NCI-H748 treated with DMSO at 0.1 percent for 48 hours (cell line): ENCODE measurements at regions not wholly inside any gene's neighbourhood (a gene's known extent, or its start where the extent isn't known, plus 50 kb on each side); places are given as distances from the start of the nearest gene placed in this dataset.

Experiments
- DNase-seq: peaks from one replicate; lab custom pipeline; 2025; lab: John Stamatoyannopoulos, UW

DNA sequence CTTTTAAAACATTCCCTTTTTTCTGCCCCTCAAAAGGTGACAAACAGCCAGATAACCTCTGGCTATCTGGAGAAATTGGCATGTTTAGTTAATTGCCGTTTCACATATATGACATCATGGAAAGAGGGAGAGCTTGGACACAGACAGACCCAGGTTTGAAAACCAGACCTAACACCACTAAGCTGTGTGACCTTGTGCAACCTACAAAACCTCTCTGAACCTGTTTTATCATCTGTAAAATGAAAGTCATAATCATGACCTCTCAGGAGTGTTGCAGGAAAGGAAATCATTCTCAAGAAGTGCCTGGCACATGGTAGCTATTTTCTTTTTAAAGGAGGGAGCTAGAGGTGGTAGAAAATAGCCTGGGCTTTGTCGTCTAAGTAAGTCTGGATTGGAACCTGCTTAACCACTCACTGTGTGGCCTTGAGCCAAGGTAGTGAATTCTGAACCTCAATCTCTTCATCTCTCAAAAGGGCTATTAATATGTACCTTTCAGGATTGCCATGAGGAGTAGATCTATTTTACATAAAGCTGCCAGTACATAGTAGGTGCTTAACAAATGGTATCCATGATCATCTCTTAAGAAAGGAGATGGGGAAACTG lies 363.5 kb downstream of the BCOR start:
- DNase-seq: no peak

DNA sequence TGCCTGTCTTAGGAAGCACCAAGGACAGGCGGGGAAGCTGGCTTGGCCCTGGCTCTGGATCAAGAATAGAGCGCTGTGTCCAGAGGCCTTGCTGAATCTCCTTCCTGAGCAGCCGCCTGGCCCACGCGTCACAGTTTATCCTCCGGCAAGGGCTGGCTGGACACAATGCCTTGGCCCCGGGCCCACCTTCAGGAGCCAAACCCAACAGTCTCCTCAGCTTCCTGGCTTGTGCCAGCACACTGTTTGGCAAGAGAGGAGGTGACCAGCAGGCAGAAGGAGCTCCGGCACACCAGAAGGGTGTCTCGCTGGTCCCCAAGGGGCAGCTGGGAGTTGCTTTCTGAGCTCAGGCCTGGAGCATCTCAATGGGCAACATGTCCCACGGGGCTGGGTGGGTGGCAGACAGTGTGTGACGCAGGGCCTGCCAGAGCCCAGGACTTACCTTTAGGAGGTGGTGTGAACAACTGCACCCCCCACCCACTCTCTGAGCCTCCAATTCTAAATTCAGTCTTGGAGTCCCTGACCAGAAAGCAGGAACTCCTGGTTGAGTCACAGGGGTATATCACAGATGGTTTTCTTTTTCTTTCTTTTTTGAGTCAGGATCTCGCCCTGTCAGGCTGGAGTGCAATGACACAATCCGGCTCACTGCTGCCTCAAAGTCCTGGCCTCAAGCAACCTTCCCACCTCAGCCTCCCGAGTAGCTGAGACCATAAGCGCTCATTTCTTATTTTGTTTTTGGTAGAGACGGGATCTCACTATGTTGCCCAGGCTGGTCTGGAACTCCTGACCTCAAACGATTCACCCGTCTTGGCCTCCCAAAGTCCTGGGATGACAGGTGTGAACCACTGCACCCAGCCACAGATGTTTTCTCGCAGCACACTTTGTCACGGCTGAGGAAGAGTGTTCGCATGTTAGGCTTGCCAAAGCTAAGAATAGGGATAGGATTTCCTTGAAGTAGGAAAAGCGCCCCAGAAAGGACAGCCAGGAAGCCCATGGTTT lies 361.2 kb downstream of the BCOR start:
- DNase-seq: no peak

DNA sequence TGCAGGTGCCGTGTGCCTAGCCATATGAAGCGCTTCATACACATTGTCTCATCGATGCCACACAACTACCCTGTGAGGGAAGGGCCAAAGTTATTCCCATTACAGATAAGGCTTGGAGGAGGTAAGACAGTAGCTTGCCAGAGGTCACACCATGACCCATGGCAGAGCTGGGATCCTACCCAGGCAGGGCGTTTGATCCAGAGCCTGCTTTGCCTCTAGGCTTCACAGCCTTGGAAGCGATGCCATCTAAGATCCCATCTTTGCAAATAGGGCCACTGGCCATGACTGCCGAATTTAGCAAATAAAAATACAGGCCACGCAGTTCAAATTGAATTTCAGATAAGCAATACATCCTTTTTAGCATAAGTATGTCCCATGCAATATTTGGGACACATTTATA lies 358.2 kb downstream of the BCOR start:
- no peak for DNase-seq

DNA sequence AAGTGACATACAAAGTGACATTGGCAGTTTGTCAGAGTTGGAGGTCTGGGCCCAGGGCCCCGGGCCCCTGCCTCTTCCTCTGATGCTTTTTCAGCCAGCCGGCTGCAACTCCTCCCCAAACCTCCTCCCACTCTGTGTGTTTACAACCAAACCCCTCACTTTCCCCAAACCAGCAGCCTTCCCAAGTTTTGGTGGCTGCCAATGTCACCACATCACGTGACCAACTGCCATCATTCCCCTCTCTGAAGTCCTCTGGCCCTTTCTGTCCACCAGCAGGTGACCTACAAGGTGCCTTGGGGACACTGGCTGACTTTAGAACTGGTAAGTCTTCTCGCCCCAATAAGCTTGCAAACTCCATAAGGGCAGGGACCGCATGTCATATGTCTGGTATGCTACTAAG lies 357.7 kb downstream of the BCOR start:
- DNase-seq: no peak

DNA sequence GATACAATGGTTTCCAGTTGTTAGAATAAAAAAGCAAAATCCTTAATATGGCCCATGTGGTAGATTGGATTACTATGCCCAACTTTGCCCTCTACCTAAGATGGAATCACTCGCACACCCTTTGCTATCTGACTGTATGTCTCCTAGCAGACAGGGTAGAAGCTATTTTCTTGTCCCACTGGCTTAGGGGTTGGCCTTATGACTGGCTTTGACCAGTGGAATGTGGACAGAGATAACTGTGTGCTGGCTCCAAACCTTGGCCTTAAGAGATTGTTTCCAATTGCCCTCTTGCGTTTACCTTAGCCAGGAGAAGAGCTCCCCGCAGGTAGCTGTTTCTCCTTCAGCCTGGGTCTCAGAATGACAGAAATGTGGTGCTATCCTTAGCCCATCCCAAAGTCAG lies 355.9 kb downstream of the BCOR start:
- no peak for DNase-seq

DNA sequence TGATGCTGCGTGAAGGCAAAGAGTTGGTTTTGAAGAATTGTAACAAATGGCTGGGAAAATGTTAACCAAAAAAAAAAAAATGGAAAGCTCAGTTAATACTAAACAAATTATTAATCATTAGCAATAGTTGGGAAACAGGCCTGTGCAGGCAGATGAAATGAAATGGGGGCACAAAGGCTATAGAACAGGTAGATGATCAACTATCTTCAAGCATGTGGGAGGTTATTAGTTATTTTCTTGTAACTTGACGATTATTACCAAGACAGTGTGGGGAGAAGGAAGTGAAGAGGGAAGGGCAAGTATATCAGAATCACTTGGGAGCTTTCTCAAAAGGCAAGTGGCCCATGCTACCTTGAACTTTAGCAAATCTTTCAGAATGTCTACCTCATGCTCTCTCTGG lies 351.9 kb downstream of the BCOR start:
- DNase-seq: no peak

DNA sequence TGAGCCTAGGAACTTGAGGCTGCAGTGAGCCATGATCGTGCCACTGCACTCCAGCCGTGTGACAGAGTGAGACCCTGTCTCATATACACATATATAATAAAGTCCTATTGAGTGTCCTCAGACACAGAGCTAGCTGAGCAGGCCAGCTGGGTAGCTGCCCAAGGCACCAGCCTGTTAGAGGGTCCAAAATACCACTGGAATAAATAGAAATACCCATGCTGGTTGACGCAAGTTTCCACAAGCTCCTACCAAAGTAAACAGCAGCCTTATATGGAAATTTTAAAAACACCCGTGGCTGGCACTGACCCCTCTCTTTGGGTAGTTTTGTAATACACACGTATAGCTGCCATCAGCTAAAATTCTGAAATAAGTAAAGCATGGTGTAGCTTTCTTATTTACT lies 348.6 kb downstream of the BCOR start:
- DNase-seq: no peak

DNA sequence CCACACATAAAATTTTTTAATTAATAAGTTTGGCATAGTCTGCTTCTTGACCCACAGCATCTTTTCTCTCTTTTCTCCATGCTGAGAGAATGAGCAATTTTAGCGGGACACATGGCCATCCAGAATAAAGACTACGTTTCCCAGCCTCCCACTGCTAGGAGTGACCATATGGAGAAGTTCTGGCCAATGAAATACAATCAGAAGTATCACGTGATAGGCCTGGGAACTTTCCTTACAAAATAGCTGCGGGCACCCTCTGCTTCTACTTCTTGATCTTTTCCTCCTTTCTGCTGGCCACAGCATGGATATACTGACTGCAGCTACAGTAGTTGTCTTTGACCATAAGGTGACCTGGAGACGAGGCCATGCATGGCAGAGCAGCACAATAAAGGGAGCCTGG lies 348.0 kb downstream of the BCOR start:
- no peak for DNase-seq

DNA sequence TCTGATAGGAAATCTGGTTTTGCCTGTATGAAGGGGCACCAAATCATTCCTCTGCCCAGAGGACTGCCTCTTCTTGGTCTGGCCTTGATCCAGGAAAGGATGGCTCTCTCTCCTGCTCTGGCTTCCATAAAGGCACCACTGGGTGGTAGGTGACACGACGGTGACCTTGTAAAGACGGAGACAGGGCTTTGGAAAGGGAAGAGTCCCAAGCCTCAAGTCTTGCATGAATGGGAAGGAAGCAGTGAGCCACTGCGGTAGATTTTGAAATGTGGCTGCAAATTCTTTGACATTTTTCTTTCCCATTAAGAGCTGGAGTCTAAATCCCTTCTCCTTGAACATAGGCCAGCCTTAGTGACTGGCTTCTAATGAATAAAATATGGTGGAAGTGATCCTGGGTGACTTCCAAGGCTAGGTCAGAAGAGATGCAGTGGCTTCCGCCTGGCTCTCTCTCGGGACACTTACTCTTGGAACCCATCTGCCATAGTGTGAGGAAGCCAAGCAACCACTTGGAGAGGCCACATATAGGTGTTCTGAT lies 347.4 kb downstream of the BCOR start:
- no peak for DNase-seq

DNA sequence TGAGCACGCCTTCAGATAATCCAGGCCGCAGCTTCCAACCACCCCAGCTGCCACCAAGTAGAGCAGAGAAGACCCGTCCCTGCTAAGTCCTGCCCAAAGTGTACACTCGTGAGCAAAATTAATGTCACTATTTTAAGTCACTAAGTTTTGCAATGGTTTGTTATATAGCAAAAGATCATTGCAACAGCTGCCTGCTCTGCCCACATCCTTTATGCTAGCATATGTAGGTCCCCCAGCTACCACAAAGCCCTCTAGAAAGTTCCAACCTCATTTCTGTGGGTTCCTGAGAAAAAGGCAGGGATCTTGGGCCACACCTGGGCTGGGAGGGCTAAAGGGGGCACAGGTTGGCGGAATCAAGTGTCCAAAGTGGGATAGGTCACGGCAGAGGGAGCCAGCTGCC lies 346.9 kb downstream of the BCOR start:
- no peak for DNase-seq

DNA sequence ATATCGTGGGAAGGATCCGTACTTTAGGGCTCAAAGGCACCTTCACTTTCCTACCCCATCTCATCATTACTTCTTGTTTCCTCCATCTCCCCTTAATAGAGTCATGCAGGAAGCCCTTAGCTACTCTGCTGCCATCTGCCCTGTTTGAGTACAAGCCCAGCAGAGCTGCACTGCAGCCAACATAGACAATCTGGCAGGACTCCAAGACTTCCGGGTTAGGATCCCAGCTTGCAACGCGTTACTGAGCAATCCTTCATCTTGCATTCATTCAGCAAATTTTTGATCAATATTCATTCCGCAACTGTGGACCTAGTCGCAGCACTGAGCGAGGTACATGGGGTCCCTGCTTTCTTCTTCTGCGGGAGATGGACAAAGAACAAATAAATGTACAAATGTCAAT lies 344.9 kb downstream of the BCOR start:
- no peak for DNase-seq

DNA sequence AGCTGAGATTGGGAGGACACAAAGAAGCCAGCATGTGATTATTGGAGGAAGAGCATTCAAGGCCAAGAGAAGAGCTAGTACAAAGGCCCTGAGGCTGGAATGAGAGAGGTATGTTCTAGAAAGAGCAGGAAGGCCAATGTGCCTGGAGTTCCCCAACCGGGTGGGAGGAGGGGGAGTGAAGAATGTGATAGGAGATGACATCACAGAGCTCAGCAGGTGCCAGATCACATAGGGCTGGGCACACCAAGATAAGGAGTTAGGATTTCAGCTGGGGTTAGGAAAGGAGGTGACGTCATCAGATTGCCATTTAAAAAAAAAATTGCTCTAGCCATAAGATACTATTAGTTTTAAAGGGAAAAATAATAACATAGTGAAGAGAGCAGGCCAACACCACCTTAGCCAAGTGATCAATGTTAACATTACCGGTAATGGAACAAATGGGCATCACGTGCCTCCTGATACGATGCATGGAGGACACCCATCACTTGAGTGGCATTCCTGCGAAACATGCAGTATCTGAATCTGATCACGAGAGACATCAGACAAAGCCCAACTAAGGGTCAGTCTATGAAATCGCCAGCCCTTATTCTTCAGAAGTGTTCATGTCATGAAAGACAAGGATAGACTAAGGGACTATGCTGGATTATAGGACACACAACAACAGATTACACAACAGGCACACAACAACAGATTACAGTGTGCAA lies 344.3 kb downstream of the BCOR start:
- no peak for DNase-seq

DNA sequence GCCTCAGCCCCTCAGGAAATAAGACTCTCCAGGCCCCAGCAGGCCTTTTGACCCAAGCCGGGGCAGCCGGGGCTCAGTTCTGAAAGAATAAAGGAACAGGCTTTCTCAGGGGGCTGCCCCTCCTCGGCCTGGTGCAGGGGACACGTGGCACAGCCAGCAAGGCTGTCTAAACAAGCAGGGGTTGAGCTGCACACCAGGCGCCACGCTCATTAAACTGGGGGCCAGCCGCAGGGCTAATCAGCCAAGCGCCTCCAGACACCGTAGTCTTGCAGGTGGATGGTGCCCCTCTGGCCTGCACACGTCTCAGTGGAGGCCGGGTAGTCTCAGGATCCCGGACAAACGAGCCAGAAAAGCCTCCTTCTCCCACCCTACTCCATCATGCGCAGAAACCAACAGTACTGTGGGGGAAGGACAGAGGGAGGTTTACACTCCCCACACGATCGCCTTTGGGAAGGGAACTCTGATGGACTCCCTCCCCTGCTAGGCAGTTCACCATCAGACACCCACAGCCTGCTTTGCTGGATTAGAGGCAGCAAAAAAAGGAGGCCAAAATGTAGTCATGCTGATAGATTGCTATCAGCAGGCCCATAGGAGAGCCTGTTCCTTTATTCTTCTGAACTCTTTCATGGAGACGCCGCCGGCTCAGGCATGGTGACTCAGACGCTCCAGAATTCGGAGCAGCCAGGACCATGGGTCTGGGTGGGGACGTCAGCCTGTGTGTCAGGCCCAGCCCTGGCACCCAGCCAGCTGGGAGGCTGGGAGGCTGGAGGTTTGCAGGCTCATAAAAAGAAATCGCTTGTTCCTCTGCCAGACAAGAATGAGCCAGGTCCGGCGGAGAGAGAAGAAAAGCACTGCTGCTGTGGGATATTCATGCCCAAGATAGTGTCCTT lies 342.4 kb downstream of the BCOR start:
- DNase-seq: no peak

DNA sequence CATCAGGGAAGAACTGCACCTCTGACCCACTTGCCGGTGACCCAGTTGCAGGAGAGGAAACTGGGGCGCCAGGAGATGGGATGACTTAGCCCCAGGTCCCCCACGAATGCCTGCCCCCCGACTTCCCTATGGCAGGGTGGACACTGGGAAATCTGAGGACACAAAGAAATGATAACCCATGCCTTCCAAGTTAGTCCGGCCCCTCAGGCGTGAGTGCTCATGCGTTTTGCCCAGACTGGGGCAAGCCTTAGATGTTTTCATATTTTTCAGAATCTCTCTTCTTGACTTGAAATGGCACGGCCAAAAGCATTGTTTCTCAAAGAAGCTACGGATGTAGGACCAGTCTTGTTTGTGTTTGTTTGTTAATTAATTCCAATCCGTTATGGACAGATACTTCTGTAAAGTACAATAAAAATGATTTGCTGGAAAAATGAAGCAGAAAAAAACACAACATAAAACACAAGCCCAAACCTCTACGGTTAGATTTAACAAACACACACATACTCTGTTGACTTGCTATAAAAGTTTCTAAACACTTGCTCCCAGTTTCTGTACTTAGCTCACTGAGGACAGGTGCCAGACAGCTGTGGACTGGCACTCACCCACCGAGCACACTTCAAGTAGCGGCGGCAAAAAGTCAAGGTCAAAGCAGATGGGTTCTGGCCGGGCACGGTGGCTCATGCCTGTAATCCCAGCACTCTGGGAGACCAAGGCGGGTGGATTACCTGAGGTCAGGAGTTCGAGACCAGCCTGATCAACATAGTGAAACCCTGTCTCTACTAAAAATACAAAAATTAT lies 341.5 kb downstream of the BCOR start:
- no peak for DNase-seq

DNA sequence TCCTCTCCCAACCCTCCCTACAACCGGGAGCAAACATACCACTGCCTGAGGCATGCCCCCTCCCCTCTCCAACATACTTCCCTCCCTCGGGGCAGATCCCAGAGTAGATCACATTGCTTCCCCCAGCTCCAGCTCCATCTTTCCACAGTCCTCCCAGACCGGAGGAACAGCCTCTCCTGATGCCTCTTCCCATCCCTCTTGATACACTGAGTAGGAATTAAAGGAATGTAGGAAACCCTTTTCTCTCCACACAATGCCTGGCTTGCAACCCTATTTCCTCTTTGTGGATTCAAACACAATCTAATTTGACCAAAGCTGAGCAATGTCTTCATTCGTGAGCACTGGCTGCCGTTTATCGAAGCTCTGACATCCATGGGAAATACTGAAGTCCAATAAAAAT lies 339.8 kb downstream of the BCOR start:
- DNase-seq: no peak

DNA sequence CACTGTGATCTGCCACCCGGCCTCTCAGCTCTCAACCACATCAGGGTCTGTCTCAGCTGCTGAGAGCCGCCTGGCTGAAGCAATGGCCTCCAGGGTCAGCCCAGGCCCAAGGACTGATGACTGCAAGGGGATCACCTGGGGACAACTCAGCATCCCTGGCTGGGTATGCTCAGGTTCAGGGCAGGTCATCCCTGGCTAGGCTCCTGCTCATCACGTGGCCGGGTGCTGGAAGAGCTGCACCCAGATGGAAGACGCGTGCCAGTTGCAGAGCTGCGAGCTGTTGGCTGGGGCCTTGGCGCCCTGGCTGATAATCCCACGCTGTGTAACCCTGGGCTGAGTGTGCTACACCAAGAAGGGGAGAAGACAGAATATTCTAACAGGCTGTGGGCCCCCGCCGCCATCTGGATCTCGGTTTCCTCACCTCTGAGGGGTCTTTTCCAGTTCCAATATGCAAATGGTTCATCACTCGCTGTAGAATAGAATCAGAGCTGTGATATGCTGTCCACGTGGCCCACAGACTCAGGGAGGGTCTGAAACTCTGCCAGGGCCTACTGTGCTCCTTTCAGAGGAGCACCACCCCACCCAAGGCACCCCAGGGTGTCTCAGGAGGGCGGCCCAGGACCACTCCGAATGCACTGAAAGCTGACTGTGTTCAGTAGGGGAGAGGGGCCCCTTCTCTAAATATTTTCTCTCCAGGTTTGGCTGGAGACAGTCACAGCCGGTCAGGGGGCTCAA lies 338.8 kb downstream of the BCOR start:
- DNase-seq: no peak

DNA sequence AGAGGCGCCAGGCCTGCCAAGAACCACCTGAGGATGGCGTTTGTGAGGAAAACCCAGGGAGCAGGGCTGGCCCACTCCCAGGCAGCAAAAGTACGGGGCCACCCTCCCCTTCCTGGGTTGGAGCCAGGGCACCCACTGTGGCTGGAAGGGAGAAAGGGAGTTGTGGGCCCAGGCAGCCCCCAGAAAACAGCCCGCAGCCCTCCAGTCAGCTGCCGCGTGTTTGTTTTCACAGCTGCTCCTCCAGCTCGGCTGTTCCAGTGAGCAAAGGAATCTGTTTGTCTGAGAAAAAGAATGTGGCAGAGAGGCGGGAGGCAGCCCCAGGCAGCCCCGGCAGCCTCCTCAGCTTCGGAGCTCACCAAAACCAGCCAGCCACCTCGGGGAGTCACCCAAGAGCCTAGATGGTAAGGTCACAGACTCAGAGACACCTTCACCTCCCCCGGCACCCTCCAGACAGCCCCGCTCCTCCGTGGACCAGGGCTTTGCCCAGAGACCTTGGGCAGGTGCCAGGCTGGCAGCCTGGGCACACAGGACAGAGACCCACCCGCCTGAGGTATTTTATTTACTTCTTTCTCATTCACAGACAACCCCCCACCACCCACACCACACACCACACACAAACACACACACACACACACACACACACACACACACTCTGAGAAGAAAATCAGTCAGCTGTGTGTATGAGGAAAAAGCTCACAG lies 338.1 kb downstream of the BCOR start:
- no peak for DNase-seq

DNA sequence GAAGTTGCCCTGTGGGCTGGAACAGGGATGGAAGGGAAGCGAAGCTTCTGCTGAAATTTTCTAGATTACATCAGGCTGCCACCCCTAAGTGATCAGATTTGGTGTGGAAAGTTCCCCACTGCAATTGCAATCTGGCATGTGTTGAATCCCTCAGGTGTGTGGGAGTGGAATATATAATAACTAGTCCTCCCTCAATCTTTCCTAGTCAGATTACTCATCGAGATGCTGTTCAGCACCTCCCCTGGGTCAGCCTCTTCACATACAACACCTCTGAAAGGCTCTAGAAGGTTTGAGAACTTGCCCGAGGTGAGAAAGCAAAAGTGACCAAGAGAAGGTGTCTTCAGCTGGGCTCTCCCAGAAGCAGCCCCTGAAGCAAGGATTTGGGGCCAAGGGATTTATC lies 336.8 kb downstream of the BCOR start:
- DNase-seq: no peak

DNA sequence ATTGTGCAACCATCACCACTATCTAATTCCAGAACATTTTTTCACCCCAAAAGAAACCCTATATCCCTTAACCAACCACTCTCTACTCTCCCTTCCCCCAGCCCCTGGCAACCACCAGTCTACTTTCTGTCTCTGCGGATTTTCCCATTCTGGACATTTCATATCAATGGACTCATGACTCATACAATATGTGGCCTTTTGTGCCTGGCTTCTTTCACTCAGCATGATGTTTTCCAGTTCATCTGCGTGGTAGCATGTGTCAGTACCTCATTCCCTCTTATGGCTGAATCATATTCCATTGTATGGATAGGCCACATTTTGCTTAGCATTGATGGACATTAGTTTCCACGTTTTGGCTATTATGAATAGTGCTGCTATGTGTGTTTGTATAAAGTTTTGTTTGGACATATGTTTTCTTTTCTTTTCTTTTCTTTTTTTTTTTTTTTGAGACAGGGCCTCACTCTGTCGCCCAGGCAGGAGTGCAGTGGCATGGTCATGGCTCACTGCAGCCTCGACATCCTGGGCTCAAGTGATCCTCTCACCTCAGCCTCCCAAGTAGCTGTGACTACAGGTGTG lies 335.4 kb downstream of the BCOR start:
- DNase-seq: no peak
